ENCODE measurements at regions not wholly inside any gene's neighbourhood (a gene's known extent, or its start where the extent isn't known, plus 50 kb on each side); places are given as distances from the start of the nearest gene placed in this dataset.

DNA sequence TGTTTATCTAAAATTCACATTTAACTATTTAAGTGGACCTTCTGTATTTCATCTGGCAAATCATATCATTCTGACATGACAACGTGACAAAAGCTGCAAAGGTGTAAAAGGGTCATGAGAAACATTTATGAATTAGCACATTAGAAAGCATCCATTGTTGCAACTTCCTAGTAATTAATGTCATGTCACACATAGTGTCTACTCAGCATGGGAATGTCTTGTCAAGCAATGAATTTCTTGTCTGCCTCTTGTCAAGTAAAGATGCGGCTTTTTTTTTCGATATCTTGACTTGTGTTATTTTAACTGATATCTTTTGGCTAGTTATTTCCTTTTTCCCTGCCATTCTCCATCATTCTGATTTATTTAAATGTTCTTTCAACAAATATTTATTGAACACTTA lies 463.5 kb upstream of the CXorf51B start:
- intact Hi-C loops (cut with DNase I) = no loop called here
- Histone ChIP-seq H3K9me3 (no peaks in the 10 kb centered on the region), H3K4me1 (no peaks in the 10 kb centered on the region), H3K27me3 (no peaks in the 10 kb centered on the region), H3K27ac (no peak overlapping the region), H3K4me3 (no peak overlapping the region), H3K36me3 (no peaks in the 10 kb centered on the region)
- ATAC-seq (no peak), DNase-seq (no peak)
- WGBS, 2 donors = 55 to 81% methylated on average over 3 of the region's 3 CpGs
- TF ChIP-seq, protein P1, sequence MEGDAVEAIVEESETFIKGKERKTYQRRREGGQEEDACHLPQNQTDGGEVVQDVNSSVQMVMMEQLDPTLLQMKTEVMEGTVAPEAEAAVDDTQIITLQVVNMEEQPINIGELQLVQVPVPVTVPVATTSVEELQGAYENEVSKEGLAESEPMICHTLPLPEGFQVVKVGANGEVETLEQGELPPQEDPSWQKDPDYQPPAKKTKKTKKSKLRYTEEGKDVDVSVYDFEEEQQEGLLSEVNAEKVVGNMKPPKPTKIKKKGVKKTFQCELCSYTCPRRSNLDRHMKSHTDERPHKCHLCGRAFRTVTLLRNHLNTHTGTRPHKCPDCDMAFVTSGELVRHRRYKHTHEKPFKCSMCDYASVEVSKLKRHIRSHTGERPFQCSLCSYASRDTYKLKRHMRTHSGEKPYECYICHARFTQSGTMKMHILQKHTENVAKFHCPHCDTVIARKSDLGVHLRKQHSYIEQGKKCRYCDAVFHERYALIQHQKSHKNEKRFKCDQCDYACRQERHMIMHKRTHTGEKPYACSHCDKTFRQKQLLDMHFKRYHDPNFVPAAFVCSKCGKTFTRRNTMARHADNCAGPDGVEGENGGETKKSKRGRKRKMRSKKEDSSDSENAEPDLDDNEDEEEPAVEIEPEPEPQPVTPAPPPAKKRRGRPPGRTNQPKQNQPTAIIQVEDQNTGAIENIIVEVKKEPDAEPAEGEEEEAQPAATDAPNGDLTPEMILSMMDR (IDR thresholded peaks at IDR 0.05) = no peak

DNA sequence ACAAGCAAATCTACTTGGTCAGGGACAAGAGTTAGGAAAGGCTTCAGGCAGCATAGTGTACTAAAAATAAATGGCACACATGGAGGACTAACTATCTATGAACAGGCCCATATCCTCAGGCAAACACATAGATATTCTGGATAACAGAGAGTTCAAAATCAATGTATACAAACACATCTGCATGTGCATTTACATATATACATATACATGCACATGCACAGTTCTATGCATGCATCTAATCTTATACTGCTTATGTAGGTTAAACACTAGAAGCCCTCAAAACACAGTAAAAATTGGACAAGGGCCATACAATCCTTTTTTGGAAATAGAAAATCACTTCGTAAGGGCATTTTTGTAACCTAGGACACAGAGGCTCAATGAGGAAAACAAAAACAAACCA lies 458.0 kb upstream of the CXorf51B start:
- intact Hi-C loops (cut with DNase I) = no loop called here
- no peak for ATAC-seq
- Histone ChIP-seq H3K27me3 (no peaks in the 10 kb centered on the region), H3K27ac (no peak overlapping the region), H3K36me3 (no peaks in the 10 kb centered on the region), H3K4me1 (no peaks in the 10 kb centered on the region), H3K9me3 (no peaks in the 10 kb centered on the region), H3K4me3 (no peak overlapping the region)
- TF ChIP-seq, protein P1 (IDR thresholded peaks at IDR 0.05) = no peak
- no peak for DNase-seq
- 68 to 87% methylated on average over 1 of the region's 1 CpG for WGBS, 2 donors

DNA sequence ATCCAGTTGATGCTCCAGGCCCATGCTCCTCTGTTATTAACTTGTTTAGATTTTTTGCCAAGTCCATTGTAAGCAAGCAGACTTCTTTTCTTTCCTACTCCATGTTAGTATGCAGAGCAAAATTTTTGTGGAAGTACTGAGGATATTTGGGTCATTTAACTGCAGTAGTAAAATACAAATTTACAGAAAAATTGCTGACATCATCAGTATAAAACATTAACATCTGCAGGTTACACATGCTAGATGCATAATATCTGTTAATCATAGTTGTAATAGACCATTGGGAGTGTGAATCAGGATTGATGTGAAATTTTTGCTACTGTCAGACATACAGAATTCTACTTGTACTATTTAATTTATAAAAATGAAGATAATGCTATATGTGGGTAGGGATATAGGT lies 454.1 kb upstream of the CXorf51B start:
- ATAC-seq (no peak), DNase-seq (no peak)
- TF ChIP-seq, protein P1 (IDR thresholded peaks at IDR 0.05) = no peak
- H3K27ac ChIP-seq = no peak overlapping the region
- H3K36me3 ChIP-seq = no peaks in the 10 kb centered on the region
- no peaks in the 10 kb centered on the region for H3K9me3 ChIP-seq
- intact Hi-C loops (cut with DNase I) = no loop called here
- no peak overlapping the region for H3K4me3 ChIP-seq
- no peaks in the 10 kb centered on the region for H3K27me3 ChIP-seq
- no peaks in the 10 kb centered on the region for H3K4me1 ChIP-seq

DNA sequence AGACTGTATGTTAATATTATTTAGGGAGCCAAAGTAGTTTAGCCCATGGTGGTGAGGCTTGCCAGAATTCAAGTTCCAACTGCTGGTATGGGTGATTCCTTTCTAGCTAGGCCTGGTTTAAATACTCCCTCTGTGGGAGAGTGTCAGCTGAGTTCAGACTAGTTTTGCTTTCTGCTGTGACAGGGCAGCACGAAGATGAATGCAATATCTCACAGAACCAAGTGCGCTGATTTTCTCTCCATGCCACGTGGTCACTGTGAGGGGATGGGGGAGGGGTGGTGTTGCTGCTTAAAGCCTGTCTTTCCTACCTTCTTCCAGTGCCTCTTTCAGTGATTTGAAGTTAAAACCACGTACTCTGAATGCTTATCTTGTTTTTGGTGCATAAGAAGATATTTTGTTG lies 445.7 kb upstream of the CXorf51B start:
- H3K9me3 ChIP-seq = no peaks in the 10 kb centered on the region
- H3K4me3 ChIP-seq = no peak overlapping the region
- H3K4me1 ChIP-seq = no peaks in the 10 kb centered on the region
- TF ChIP-seq, protein P1 (IDR thresholded peaks at IDR 0.05) = no peak
- no peaks in the 10 kb centered on the region for H3K36me3 ChIP-seq
- intact Hi-C loops (cut with DNase I) = no loop called here
- 47 to 50% methylated on average over 4 of the region's 4 CpGs for WGBS, 2 donors
- ATAC-seq (no peak), DNase-seq (no peak)
- no peak overlapping the region for H3K27ac ChIP-seq
- H3K27me3 ChIP-seq = no peaks in the 10 kb centered on the region

DNA sequence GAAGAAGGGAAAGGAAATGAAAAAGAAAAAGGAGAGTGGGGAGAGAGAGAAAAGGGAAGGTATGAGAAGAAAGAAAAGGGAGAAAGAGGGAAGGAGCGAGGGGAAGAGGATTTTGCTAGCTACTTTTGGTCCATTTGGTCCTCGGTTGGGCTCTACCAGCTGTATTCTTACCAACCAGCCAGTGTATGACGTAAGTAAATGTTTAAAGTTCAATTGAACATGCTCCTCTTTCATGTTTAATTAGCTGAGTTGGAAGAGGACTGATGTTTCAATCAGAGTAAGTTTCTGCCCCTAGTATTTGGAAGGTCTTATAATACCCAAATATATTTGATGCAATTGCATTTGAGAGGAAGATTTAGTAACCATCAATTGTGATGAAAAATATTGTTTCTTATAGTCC lies 424.0 kb upstream of the CXorf51B start:
- TF ChIP-seq, protein P1 (IDR thresholded peaks at IDR 0.05) = no peak
- H3K4me3 ChIP-seq = no peak overlapping the region
- WGBS, 2 donors = 65 to 90% methylated on average over 3 of the region's 3 CpGs
- no peaks in the 10 kb centered on the region for H3K4me1 ChIP-seq
- DNase-seq (no peak), ATAC-seq (no peak)
- peaks cover 0 to 39% (median 0%) of the 10 kb centered on the region in 11 donors for H3K9me3 ChIP-seq
- intact Hi-C loops (cut with DNase I) = no loop called here
- no peaks in the 10 kb centered on the region for H3K36me3 ChIP-seq
- H3K27me3 ChIP-seq = no peaks in the 10 kb centered on the region
- no peak overlapping the region for H3K27ac ChIP-seq
